Progenitor cell of endocrine pancreas (in vitro differentiated cells): ENCODE measurements at regions not wholly inside any gene's neighbourhood (a gene's known extent, or its start where the extent isn't known, plus 50 kb on each side); places are given as distances from the start of the nearest gene placed in this dataset.

Source experiments
- DNase-seq: peaks from one replicate; pipeline ENCODE4 v3.0.0; 2021; ENCODE audit warnings: low spot score; ENCODE audit not compliant: unreplicated experiment
- H3K27ac Mint-ChIP-seq: 2 replicates; pipeline ENCODE4 v1.8.0; 2021; ENCODE audit warnings: mild to moderate bottlenecking, moderate library complexity, mixed read lengths
- H3K27me3 Mint-ChIP-seq: 2 replicates; pipeline ENCODE4 v1.8.0; 2021; ENCODE audit warnings: mixed read lengths
- H3K36me3 Mint-ChIP-seq: 2 replicates; pipeline ENCODE4 v1.8.0; 2022; ENCODE audit warnings: mixed read lengths; ENCODE audit not compliant: insufficient read depth
- H3K4me1 Mint-ChIP-seq: 2 replicates; pipeline ENCODE4 v1.8.0; 2021; ENCODE audit warnings: low read depth, mixed read lengths
- H3K4me3 Mint-ChIP-seq: 2 replicates; pipeline ENCODE4 v1.8.0; 2021; ENCODE audit warnings: low read depth, mild to moderate bottlenecking, moderate library complexity, mixed read lengths
- H3K9me3 Mint-ChIP-seq: 2 replicates; pipeline ENCODE4 v1.8.0; 2021; ENCODE audit warnings: low read depth, mixed read lengths
- TF ChIP-seq, protein P1 (sequence below): fragments of 200-600 bp; sonication (generic); IDR thresholded peaks from one replicate; pipeline ENCODE4 v1.5.0; 2021; ENCODE audit warnings: antibody characterized with exemption, mild to moderate bottlenecking; ENCODE audit not compliant: unreplicated experiment

DNA sequence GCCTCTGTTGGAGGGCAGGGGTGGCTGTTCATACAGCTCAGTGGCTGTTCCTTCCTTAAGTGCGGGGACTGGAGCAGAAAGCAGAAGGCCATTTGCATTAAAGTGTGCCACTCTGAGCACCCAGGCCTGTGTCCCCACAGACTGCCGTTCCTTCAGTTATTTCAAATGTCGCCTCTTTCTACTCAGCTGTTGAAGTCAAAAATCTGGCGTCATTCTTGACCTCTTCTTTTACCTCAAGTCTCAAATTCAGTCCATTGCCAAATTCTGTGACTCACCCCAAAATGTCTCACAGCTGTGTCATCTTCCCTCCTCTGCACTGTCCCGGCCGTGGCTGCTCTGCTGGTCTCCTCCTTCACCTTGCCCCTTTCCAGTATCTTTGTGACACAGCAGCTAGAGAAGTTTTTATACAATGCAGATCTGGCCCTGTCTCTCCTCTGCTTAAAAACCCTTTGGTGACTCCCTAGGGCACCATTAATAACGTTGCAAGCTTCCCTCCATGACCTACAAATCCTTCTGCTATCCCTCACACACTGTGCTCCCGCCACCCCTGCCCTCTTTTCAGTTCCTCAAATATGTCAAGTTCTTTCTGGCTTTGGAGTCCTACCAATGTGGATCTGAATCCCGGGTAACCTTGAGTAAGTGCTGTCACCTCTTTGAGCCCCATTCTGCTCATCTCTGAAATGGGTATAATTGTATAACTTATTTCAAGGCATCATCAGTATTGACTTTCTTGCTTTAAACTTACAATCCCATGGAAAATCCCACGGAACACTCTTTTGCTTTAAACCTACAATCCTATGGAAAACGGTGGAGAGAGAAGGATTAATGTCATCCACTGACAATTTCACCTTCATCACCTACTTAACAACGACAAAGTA, 98.3 kb upstream of the BOD1 start:
- no peak overlapping the region for H3K27ac Mint-ChIP-seq
- no peak for DNase-seq
- H3K36me3 Mint-ChIP-seq: no peaks in the 10 kb centered on the region
- H3K27me3 Mint-ChIP-seq: peaks cover 20% of the 10 kb centered on the region
- no peaks in the 10 kb centered on the region for H3K9me3 Mint-ChIP-seq
- peaks cover 17% of the 10 kb centered on the region for H3K4me1 Mint-ChIP-seq
- H3K4me3 Mint-ChIP-seq: no peak overlapping the region
- TF ChIP-seq, protein P1, sequence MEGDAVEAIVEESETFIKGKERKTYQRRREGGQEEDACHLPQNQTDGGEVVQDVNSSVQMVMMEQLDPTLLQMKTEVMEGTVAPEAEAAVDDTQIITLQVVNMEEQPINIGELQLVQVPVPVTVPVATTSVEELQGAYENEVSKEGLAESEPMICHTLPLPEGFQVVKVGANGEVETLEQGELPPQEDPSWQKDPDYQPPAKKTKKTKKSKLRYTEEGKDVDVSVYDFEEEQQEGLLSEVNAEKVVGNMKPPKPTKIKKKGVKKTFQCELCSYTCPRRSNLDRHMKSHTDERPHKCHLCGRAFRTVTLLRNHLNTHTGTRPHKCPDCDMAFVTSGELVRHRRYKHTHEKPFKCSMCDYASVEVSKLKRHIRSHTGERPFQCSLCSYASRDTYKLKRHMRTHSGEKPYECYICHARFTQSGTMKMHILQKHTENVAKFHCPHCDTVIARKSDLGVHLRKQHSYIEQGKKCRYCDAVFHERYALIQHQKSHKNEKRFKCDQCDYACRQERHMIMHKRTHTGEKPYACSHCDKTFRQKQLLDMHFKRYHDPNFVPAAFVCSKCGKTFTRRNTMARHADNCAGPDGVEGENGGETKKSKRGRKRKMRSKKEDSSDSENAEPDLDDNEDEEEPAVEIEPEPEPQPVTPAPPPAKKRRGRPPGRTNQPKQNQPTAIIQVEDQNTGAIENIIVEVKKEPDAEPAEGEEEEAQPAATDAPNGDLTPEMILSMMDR: no peak

DNA sequence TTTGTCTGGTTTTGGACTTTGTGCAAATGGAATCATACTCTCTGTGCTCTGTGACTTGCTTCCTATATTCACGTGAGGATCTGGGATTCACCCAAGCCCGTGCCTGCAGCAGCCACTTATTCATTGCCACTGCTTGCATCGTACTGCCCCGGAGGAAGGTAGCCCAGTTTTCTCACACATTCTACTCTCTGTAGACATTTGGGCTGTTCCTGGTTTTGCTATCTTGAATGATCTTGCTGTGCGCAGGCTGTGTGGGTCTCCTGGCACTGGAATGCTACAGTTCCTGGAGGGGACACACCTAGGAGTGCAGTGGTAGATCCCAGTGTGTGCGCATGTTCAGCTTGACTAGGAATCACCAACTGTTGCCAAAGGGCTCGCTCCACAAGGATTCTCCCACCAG, 99.2 kb upstream of the BOD1 start:
- Mint-ChIP-seq H3K4me1 (peaks cover 23% of the 10 kb centered on the region), H3K27ac (no peak overlapping the region), H3K27me3 (peaks cover 20% of the 10 kb centered on the region), H3K36me3 (no peaks in the 10 kb centered on the region), H3K4me3 (no peak overlapping the region), H3K9me3 (no peaks in the 10 kb centered on the region)
- TF ChIP-seq, protein P1: no peak
- no peak for DNase-seq

DNA sequence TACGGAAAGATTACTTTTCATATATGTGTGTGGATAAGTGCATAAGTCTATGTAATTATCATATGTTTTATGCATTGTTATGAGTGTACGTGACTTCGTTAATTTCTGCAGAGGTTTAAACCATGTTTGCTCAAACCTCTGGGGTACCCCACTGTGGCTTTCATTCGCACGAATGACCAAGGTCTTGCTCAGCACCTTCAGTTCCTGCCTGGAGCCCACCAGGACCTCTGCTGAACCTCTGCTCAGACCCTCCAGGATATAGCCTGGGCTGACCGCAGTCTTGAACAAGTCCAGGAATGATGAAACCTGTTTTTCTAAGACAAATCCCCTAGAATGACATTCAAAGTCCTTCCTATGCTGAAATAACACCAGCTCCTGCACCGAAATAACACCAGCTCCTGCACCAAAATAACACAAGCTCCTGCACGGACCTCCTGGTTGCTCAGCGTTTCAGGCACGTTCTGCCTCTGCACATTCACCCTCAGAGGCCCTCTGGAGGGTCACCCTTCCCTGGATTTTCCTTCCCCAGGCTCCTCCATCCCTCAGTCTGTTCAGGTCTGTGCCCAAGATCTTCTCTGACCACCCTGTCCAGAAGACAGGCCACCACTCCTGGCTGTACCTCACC, 99.7 kb upstream of the BOD1 start:
- no peaks in the 10 kb centered on the region for H3K36me3 Mint-ChIP-seq
- peaks cover 22% of the 10 kb centered on the region for H3K27me3 Mint-ChIP-seq
- no peak overlapping the region for H3K27ac Mint-ChIP-seq
- H3K4me3 Mint-ChIP-seq: no peak overlapping the region
- DNase-seq: no peak
- TF ChIP-seq, protein P1: no peak
- peaks cover 24% of the 10 kb centered on the region for H3K4me1 Mint-ChIP-seq
- H3K9me3 Mint-ChIP-seq: no peaks in the 10 kb centered on the region

DNA sequence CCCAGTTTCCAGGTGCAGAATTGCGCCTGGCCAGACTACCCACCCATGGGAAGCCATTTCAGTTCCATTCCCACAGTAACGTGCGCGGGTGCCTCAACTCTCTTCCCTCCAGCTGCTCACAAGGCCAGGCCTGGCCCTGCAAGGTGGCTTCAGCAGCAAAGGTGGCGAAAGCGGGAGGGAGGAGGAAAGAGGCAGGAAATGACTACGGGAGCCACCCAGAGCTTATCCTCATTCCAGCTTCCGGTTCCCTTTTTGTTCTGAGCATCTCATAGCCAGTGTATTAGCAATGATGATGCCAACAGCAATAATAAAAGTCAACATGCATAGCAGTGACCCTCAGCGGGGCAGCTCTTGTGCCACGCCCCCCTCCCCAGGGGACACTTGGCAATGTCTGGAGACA, 101.5 kb upstream of the BOD1 start:
- TF ChIP-seq, protein P1: no peak
- no peaks in the 10 kb centered on the region for H3K36me3 Mint-ChIP-seq
- no peak overlapping the region for H3K27ac Mint-ChIP-seq
- peaks cover 24% of the 10 kb centered on the region for H3K27me3 Mint-ChIP-seq
- no peak overlapping the region for H3K4me3 Mint-ChIP-seq
- H3K4me1 Mint-ChIP-seq: peaks cover 20% of the 10 kb centered on the region
- DNase-seq: no peak
- no peaks in the 10 kb centered on the region for H3K9me3 Mint-ChIP-seq

DNA sequence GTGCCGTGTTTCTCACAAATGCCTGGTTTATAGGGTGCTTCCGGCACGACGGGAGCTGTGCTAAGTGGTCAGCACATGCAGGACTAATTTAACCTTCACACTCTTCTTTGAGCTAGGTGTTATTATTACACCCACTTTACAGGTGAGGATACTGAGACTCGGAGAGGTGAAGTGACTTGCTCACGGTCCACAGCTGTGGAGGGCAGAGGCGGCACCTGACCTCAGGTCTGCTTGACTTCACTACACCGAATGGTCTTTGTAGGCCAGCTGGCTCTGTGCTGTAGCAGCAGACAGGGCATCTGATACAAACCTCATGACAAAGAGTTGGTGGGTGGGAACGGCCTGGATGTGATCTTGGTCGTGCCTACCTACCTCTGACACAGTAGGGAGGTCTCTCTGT, 102.0 kb upstream of the BOD1 start:
- TF ChIP-seq, protein P1: no peak
- H3K4me3 Mint-ChIP-seq: no peak overlapping the region
- no peak overlapping the region for H3K27ac Mint-ChIP-seq
- peaks cover 24% of the 10 kb centered on the region for H3K27me3 Mint-ChIP-seq
- peaks cover 20% of the 10 kb centered on the region for H3K4me1 Mint-ChIP-seq
- no peaks in the 10 kb centered on the region for H3K9me3 Mint-ChIP-seq
- DNase-seq: no peak
- H3K36me3 Mint-ChIP-seq: no peaks in the 10 kb centered on the region
